H9 (cell line): ENCODE measurements at regions not wholly inside any gene's neighbourhood (a gene's known extent, or its start where the extent isn't known, plus 50 kb on each side); places are given as distances from the start of the nearest gene placed in this dataset.

ENCODE experiments used
- DNase-seq: peaks from one replicate; pipeline ENCODE4 v3.0.0-alpha.2; 2017
- H2AFZ ChIP-seq: one replicate; pipeline ENCODE4 v1.6.1; 2013; ENCODE audit warnings: mild to moderate bottlenecking, low read length, control low read depth, moderate library complexity
- H2AK5ac ChIP-seq: 2 replicates; pipeline ENCODE4 v1.6.1; 2013; ENCODE audit warnings: low read length, control low read depth, mixed read lengths; ENCODE audit not compliant: insufficient read length
- H2BK120ac ChIP-seq: one replicate; pipeline ENCODE4 v1.6.1; 2013; ENCODE audit warnings: low read depth, mild to moderate bottlenecking, low read length, control low read depth, inconsistent platforms; ENCODE audit not compliant: poor library complexity, severe bottlenecking
- H2BK12ac ChIP-seq: 2 replicates; pipeline ENCODE4 v1.6.1; 2013; ENCODE audit warnings: low read length, control low read depth, mixed read lengths, low read depth; ENCODE audit not compliant: insufficient read length
- H2BK15ac ChIP-seq: 2 replicates; pipeline ENCODE4 v1.6.1; 2013; ENCODE audit warnings: low read depth, low read length, control low read depth
- H2BK20ac ChIP-seq: one replicate; pipeline ENCODE4 v1.6.1; 2013; ENCODE audit warnings: low read depth, mild to moderate bottlenecking, low read length, control low read depth, inconsistent platforms; ENCODE audit not compliant: poor library complexity, severe bottlenecking
- H2BK5ac ChIP-seq: 2 replicates; pipeline ENCODE4 v1.6.1; 2013; ENCODE audit warnings: low read length, control low read depth, mixed read lengths; ENCODE audit not compliant: insufficient read length
- H3K14ac ChIP-seq: 2 replicates; pipeline ENCODE4 v1.6.1; 2013; ENCODE audit warnings: low read length, control low read depth; ENCODE audit not compliant: insufficient read depth
- H3K18ac ChIP-seq: 2 replicates; pipeline ENCODE4 v1.6.1; 2013; ENCODE audit warnings: low read depth, mild to moderate bottlenecking, mixed read lengths, low read length, control low read depth; ENCODE audit not compliant: insufficient read length
- H3K23ac ChIP-seq: 2 replicates; pipeline ENCODE4 v1.6.1; 2013; ENCODE audit warnings: low read length, control low read depth, mixed read lengths, low read depth; ENCODE audit not compliant: insufficient read length
- H3K23me2 ChIP-seq: 2 replicates; pipeline ENCODE4 v1.6.1; 2013; ENCODE audit warnings: low read depth, mild to moderate bottlenecking, mixed read lengths, low read length, control low read depth; ENCODE audit not compliant: insufficient read length, poor library complexity, severe bottlenecking
- H3K27ac ChIP-seq: 2 replicates; pipeline ENCODE4 v1.5.1; 2013; ENCODE audit warnings: low read length, control low read depth, mixed read lengths, low read depth; ENCODE audit not compliant: insufficient read length
- H3K27me3 ChIP-seq: 2 replicates; pipeline ENCODE4 v1.6.1; 2013; ENCODE audit warnings: low read length, control low read depth, inconsistent platforms; ENCODE audit not compliant: insufficient read depth
- H3K4ac ChIP-seq: 2 replicates; pipeline ENCODE4 v1.6.1; 2013; ENCODE audit warnings: low read depth, mild to moderate bottlenecking, control low read depth, inconsistent platforms, low read length, moderate library complexity
- H3K4me1 ChIP-seq: 2 replicates; pipeline ENCODE4 v1.6.1; 2013; ENCODE audit warnings: low read length, control low read depth, inconsistent platforms; ENCODE audit not compliant: insufficient read depth
- H3K4me2 ChIP-seq: 2 replicates; pipeline ENCODE4 v1.6.1; 2013; ENCODE audit warnings: low read length, control low read depth, mixed read lengths; ENCODE audit not compliant: insufficient read length, insufficient read depth
- H3K56ac ChIP-seq: 2 replicates; pipeline ENCODE4 v1.6.1; 2013; ENCODE audit warnings: low read depth, mild to moderate bottlenecking, mixed read lengths, low read length, control low read depth; ENCODE audit not compliant: insufficient read length
- H3K79me1 ChIP-seq: 2 replicates; pipeline ENCODE4 v1.6.1; 2013; ENCODE audit warnings: low read depth, mild to moderate bottlenecking, moderate library complexity, low read length, control low read depth, inconsistent platforms; ENCODE audit not compliant: insufficient read depth, poor library complexity, severe bottlenecking
- H3K79me2 ChIP-seq: 2 replicates; pipeline ENCODE4 v1.6.1; 2013; ENCODE audit warnings: low read length, control low read depth, inconsistent platforms; ENCODE audit not compliant: insufficient read depth
- H3K9ac ChIP-seq: 2 replicates; pipeline ENCODE4 v1.6.1; 2013; ENCODE audit warnings: low read length, control low read depth, mixed read lengths; ENCODE audit not compliant: insufficient read length; ENCODE audit errors: extremely low read depth
- H3K9me3 ChIP-seq: one replicate; pipeline ENCODE4 v1.6.1; 2013; ENCODE audit warnings: low read depth, low read length, inconsistent platforms; ENCODE audit not compliant: control insufficient read depth
- H3T11ph ChIP-seq: one replicate; pipeline ENCODE4 v1.6.1; 2013; ENCODE audit warnings: mild to moderate bottlenecking, low read length, control low read depth, inconsistent platforms
- H4K20me1 ChIP-seq: one replicate; pipeline ENCODE4 v1.6.1; 2013; ENCODE audit not compliant: control insufficient read depth, insufficient read length, insufficient read depth
- H4K5ac ChIP-seq: 2 replicates; pipeline ENCODE4 v1.6.1; 2013; ENCODE audit warnings: low read depth, mild to moderate bottlenecking, mixed read lengths, low read length, control low read depth; ENCODE audit not compliant: insufficient read length
- H4K8ac ChIP-seq: replicated peaks from 2 replicates; pipeline ENCODE4 v1.6.1; 2013; ENCODE audit warnings: low read length, control low read depth, mixed read lengths, low read depth; ENCODE audit not compliant: insufficient read length
- H4K91ac ChIP-seq: 2 replicates; pipeline ENCODE4 v1.6.1; 2013; ENCODE audit warnings: low read depth, mild to moderate bottlenecking, moderate library complexity, mixed read lengths, low read length, control low read depth; ENCODE audit not compliant: insufficient read length
- H3K27ac Mint-ChIP-seq, 3 experiments: 2 replicates in 2 of 3; 3 replicates in 1 of 3; pipeline ENCODE4 v1.8.0; 2020 to 2021; ENCODE audit warnings: mixed read lengths in 3 of 3, mild to moderate bottlenecking in 1 of 3, moderate library complexity in 1 of 3
- H3K27me3 Mint-ChIP-seq: 2 replicates; pipeline ENCODE4 v1.8.0; 2021; ENCODE audit warnings: low read depth, mild to moderate bottlenecking, moderate library complexity, mixed read lengths
- H3K36me3 Mint-ChIP-seq, 3 experiments: 2 replicates in 2 of 3; 3 replicates in 1 of 3; pipeline ENCODE4 v1.8.0; 2020 to 2021; ENCODE audit warnings: low read depth in 3 of 3, mixed read lengths in 3 of 3; ENCODE audit not compliant: insufficient read depth in 1 of 3
- H3K4me1 Mint-ChIP-seq, 2 experiments: 2 replicates each; pipeline ENCODE4 v1.8.0; 2020; ENCODE audit warnings: mixed read lengths in 2 of 2
- H3K4me3 Mint-ChIP-seq, 2 experiments: 2 replicates in 1 of 2; 3 replicates in 1 of 2; pipeline ENCODE4 v1.8.0; 2020 to 2021; ENCODE audit warnings: mild to moderate bottlenecking in 2 of 2, mixed read lengths in 2 of 2, moderate library complexity in 1 of 2
- H3K9me3 Mint-ChIP-seq, 2 experiments: 2 replicates in 1 of 2; 3 replicates in 1 of 2; pipeline ENCODE4 v1.8.0; 2020; ENCODE audit warnings: mild to moderate bottlenecking in 2 of 2, mixed read lengths in 2 of 2, moderate library complexity in 1 of 2
- TF ChIP-seq, protein P1 (sequence below): fragments of 200-600 bp; sonication (generic); conservative IDR thresholded peaks from 3 replicates; pipeline ENCODE4 v1.8.0; 2021; ENCODE audit warnings: antibody characterized with exemption, mild to moderate bottlenecking

DNA sequence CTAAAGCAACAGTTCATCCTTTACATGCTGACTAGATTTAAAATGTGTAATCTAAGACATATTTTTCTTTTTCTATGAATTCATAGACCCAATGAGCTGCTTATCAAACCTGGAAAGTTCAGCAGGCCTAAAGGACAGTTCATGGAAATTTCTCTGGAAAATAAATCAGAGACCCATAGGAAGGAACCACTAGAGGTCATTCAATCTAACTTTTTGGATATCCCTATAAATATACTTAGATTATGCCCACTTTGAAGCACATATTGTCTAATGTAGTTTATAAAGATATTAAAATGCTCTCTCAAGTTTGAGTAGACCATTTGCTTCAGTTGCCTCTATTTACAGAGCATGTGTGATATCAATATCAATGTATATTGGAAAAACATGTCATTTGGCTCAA is 473.0 kb downstream of the FAT4 start:
- Histone ChIP-seq H2BK20ac (no peak overlapping the region), H2BK12ac (no peak overlapping the region), H3K27ac (no peak overlapping the region), H3K79me2 (no peaks in the 10 kb centered on the region), H3K79me1 (no peaks in the 10 kb centered on the region), H4K91ac (no peak overlapping the region), H3T11ph (no peak overlapping the region), H2BK15ac (no peak overlapping the region), H2BK5ac (no peak overlapping the region), H4K20me1 (no peaks in the 10 kb centered on the region), H3K9ac (no peak overlapping the region), H2AFZ (no peak overlapping the region), H4K5ac (no peak overlapping the region), H3K9me3 (no peaks in the 10 kb centered on the region), H3K27me3 (no peaks in the 10 kb centered on the region), H3K56ac (no peak overlapping the region), H4K8ac (no peak overlapping the region), H3K23ac (no peak overlapping the region), H3K4me2 (no peak overlapping the region), H2AK5ac (no peak overlapping the region), H3K18ac (no peak overlapping the region), H3K23me2 (no peaks in the 10 kb centered on the region), H3K4ac (no peak overlapping the region), H2BK120ac (no peak overlapping the region), H3K14ac (no peak overlapping the region), H3K4me1 (0 out of 2 replicates have a peak, but pooled peaks cover 2% of the 10 kb centered on the region)
- no peak overlapping the region for H3K4me3 Mint-ChIP-seq
- peaks cover 1 to 12% of the 10 kb centered on the region in 2 experiments; a peak in 3 of 4 replicates for H3K4me1 Mint-ChIP-seq
- DNase-seq = no peak
- TF ChIP-seq, protein P1, sequence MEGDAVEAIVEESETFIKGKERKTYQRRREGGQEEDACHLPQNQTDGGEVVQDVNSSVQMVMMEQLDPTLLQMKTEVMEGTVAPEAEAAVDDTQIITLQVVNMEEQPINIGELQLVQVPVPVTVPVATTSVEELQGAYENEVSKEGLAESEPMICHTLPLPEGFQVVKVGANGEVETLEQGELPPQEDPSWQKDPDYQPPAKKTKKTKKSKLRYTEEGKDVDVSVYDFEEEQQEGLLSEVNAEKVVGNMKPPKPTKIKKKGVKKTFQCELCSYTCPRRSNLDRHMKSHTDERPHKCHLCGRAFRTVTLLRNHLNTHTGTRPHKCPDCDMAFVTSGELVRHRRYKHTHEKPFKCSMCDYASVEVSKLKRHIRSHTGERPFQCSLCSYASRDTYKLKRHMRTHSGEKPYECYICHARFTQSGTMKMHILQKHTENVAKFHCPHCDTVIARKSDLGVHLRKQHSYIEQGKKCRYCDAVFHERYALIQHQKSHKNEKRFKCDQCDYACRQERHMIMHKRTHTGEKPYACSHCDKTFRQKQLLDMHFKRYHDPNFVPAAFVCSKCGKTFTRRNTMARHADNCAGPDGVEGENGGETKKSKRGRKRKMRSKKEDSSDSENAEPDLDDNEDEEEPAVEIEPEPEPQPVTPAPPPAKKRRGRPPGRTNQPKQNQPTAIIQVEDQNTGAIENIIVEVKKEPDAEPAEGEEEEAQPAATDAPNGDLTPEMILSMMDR = no peak; the same call in 2 of the 3 replicates
- no peaks in the 10 kb centered on the region for H3K36me3 Mint-ChIP-seq
- no peak overlapping the region for H3K27ac Mint-ChIP-seq
- no peaks in the 10 kb centered on the region for H3K27me3 Mint-ChIP-seq
- H3K9me3 Mint-ChIP-seq = no peaks in the 10 kb centered on the region
